ENCODE measurements at regions not wholly inside any gene's neighbourhood (a gene's known extent, or its start where the extent isn't known, plus 50 kb on each side); places are given as distances from the start of the nearest gene placed in this dataset.

DNA sequence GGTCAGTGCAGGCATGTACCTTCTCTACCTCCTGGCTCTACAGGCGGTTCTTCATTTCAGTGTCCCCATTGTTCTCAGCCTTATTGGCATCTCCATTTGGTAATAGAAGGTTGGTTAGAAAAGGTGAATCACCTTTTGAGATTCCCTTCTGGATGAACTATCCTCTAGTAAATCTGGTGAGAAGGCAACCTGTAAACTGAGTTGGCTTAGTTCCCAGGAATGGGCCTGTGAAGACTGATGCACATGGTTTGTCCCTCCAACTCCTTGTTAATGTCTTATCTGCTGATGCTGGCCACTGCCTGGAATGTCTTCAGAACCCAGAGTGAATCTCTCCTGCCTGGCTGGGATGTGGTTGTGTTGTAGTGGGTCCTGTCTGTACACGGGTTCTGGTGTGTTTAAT lies 143.4 kb upstream of the WDR1 start:
- Mint-ChIP-seq H3K27ac (no peak overlapping the region), H3K27me3 (ENCODE audit: low read depth) (no peaks in the 10 kb centered on the region), H3K36me3 (no peaks in the 10 kb centered on the region), H3K4me3 (no peak overlapping the region), H3K9me3 (no peaks in the 10 kb centered on the region), H3K4me1 (no peaks in the 10 kb centered on the region)
- no peak for DNase-seq (ENCODE audit: low spot score in 2 of 2, unreplicated experiment in 2 of 2)
- TF ChIP-seq, protein P1, sequence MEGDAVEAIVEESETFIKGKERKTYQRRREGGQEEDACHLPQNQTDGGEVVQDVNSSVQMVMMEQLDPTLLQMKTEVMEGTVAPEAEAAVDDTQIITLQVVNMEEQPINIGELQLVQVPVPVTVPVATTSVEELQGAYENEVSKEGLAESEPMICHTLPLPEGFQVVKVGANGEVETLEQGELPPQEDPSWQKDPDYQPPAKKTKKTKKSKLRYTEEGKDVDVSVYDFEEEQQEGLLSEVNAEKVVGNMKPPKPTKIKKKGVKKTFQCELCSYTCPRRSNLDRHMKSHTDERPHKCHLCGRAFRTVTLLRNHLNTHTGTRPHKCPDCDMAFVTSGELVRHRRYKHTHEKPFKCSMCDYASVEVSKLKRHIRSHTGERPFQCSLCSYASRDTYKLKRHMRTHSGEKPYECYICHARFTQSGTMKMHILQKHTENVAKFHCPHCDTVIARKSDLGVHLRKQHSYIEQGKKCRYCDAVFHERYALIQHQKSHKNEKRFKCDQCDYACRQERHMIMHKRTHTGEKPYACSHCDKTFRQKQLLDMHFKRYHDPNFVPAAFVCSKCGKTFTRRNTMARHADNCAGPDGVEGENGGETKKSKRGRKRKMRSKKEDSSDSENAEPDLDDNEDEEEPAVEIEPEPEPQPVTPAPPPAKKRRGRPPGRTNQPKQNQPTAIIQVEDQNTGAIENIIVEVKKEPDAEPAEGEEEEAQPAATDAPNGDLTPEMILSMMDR (IDR thresholded peaks at IDR 0.05; ENCODE audit: unreplicated experiment), result no peak

DNA sequence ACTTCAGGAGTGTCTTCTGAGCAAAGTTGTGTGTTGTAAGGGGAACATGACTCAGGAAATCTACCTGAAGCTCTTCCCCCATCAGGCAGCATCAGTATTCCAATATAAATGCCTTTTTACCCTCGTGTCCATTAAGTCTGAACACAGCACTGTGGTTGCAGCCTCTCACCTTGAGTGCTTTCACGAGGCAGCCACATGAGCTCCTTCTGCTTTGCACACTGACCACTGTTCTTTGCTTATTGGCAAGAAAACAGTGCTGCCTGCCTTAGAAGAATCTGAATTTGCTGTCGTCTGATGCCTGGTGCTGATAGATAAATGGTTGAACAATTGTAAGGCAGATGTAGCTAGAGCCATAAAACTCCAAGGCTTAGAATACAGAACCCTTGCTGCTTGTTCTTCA lies 139.6 kb upstream of the WDR1 start:
- Mint-ChIP-seq H3K27ac (no peak overlapping the region), H3K4me1 (peaks cover 2% of the 10 kb centered on the region), H3K9me3 (no peaks in the 10 kb centered on the region), H3K36me3 (no peaks in the 10 kb centered on the region), H3K27me3 (ENCODE audit: low read depth) (peaks cover 2% of the 10 kb centered on the region), H3K4me3 (no peak overlapping the region)
- TF ChIP-seq, protein P1 (IDR thresholded peaks at IDR 0.05; ENCODE audit: unreplicated experiment), result no peak
- DNase-seq (ENCODE audit: low spot score in 2 of 2, unreplicated experiment in 2 of 2), result no peak

DNA sequence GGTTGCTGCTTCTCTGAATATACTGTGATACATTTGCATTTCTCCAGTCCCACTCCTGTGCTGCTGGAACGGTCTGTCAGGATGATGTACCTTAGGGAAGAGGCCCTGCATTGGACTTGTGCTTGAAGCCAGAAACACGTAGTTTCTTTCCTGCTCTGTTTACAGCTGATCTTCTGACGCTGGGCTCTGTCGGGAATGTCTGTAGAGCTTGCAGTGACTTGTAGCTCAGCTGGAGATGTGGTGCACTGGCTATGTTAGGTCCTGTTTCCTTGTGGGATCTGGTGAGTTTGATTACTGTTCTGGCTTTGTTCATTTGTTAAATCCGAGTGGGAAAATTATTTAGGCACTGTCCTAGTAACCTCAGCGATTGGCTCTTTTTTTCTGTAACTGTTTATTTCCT lies 137.2 kb upstream of the WDR1 start:
- Mint-ChIP-seq H3K27me3 (ENCODE audit: low read depth) (peaks cover 8% of the 10 kb centered on the region), H3K9me3 (no peaks in the 10 kb centered on the region)

DNA sequence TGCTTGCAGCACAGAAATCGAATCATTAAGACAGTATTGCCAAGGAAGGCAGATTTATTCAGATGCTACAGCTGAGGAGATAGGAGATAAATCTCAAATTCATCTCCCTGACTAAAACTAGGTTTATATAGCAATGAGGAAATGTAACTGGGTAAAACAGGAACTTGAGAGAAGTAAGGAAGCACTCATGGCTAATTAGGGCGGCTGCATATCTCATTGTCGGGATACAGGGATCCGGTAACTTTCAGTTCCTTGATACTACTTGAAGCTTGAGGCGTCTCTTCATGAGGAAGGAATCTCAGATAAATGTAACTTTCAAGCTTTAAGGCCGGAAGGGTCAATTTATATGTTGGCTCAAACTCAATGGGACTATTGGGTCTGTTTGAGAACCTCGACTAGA lies 129.2 kb upstream of the WDR1 start:
- peaks cover 4% of the 10 kb centered on the region for H3K4me1 Mint-ChIP-seq
- H3K27ac Mint-ChIP-seq, result no peak overlapping the region
- H3K4me3 Mint-ChIP-seq, result no peak overlapping the region
- TF ChIP-seq, protein P1 (IDR thresholded peaks at IDR 0.05; ENCODE audit: unreplicated experiment), result no peak
- H3K9me3 Mint-ChIP-seq, result no peaks in the 10 kb centered on the region
- DNase-seq (ENCODE audit: low spot score in 2 of 2, unreplicated experiment in 2 of 2), result no peak
- H3K27me3 Mint-ChIP-seq (ENCODE audit: low read depth), result peaks cover 17% of the 10 kb centered on the region
- H3K36me3 Mint-ChIP-seq, result no peaks in the 10 kb centered on the region

More for the DNA sequence above, 137.2 kb upstream of the WDR1 start:
- Mint-ChIP-seq H3K27ac (no peak overlapping the region), H3K36me3 (no peaks in the 10 kb centered on the region), H3K4me1 (peaks cover 2% of the 10 kb centered on the region), H3K4me3 (no peak overlapping the region)
- no peak for DNase-seq (ENCODE audit: low spot score in 2 of 2, unreplicated experiment in 2 of 2)
- TF ChIP-seq, protein P1 (IDR thresholded peaks at IDR 0.05; ENCODE audit: unreplicated experiment), result no peak

DNA sequence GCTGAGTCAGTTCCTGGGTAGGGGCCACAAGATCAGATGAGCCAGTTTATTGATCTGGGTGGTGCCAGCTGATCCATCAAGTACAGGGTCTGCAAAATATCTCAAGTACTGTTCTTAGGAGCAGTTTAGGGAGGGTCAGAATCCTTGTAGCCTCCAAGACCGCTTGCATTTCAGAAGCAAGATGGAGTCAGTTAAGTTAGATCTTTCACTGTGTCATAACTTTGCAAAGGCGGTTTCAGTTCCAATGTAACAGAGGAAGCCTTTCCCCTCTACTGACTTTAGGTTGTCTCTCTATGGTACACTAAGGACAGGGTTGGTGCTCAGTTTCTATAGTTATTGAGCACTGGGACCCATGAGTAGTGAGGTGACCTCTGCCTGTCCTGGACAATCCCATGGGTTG lies 127.3 kb upstream of the WDR1 start:
- Mint-ChIP-seq H3K27me3 (ENCODE audit: low read depth) (peaks cover 12% of the 10 kb centered on the region), H3K4me3 (no peak overlapping the region), H3K27ac (no peak overlapping the region), H3K36me3 (no peaks in the 10 kb centered on the region), H3K9me3 (no peaks in the 10 kb centered on the region), H3K4me1 (peaks cover 11% of the 10 kb centered on the region)
- TF ChIP-seq, protein P1 (IDR thresholded peaks at IDR 0.05; ENCODE audit: unreplicated experiment), result no peak
- DNase-seq (ENCODE audit: low spot score in 2 of 2, unreplicated experiment in 2 of 2), result no peak

DNA sequence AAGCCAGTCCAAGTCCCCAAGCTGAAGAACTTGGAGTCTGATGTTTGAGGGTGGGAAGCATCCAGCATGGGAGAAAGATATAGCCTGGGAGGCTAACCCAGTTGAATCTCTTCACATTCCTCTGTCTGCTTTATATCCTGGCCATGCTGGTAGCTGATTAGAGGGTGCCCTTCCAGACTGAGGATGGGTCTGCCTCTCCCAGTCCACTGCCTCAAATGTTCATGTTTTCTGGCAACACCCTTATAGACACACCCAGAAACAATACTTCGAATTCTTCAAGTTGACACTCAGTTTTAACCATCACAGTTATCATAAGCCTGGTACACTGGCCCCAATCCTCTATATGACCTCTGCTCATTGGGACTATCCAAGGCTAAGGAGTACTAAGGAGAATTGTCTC lies 124.1 kb upstream of the WDR1 start:
- Mint-ChIP-seq H3K4me1 (peaks cover 11% of the 10 kb centered on the region), H3K27me3 (ENCODE audit: low read depth) (peaks cover 15% of the 10 kb centered on the region), H3K27ac (no peak overlapping the region), H3K4me3 (no peak overlapping the region), H3K9me3 (no peaks in the 10 kb centered on the region), H3K36me3 (no peaks in the 10 kb centered on the region)
- TF ChIP-seq, protein P1 (IDR thresholded peaks at IDR 0.05; ENCODE audit: unreplicated experiment), result no peak
- no peak for DNase-seq (ENCODE audit: low spot score in 2 of 2, unreplicated experiment in 2 of 2)
